ENCODE measurements at regions not wholly inside any gene's neighbourhood (a gene's known extent, or its start where the extent isn't known, plus 50 kb on each side); places are given as distances from the start of the nearest gene placed in this dataset.
A peak's percentile ranks its signal among the peaks of the same experiment; 100 is the strongest.

DNA sequence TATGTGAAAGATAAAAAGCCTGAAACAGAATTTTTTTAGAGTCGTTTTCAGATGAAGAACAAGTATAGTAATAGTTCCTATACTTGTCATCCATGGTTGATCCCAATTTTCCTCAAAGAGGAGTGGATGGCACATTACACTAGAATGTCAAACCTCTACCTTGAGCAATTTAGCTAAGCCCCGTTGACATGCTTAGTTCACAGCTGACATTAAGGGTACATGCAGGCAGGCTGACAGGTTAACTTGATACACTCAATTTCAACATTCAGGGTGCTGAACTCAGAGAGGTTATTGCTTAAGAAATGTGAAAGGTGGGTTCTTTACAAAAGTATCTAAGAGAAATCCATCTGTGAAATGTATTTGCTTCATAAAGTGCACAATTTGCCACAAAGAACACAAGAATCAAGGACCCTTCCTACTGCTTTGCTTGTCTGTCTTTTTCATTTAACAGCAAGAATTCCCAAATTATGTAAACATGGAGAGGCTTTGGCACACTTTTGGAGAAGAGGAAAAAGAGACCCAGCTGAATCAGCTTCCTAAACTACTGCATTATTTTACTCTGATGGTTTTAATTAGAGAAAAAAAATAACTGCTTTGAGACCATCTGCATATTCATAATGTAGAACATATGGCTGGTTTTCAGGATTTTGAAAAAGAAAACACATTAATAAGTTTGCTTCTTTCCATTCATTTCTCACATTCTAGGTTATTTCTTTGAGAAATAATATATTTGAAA lies 122.5 kb upstream of the DDIT4L start:
- Mint-ChIP-seq H3K27ac (ENCODE audit: unreplicated experiment) (no peak overlapping the region), H3K36me3 (ENCODE audit: low read depth, unreplicated experiment) (no peaks in the 10 kb centered on the region), H3K27me3 (ENCODE audit: low read depth, unreplicated experiment) (no peaks in the 10 kb centered on the region), H3K4me3 (ENCODE audit: unreplicated experiment) (no peak overlapping the region), H3K9me3 (ENCODE audit: unreplicated experiment) (no peaks in the 10 kb centered on the region), H3K4me1 (ENCODE audit: low read depth, unreplicated experiment) (no peaks in the 10 kb centered on the region)
- no peak overlapping the region for H3K4me3 ChIP-seq (ENCODE audit: insufficient read depth, low read depth, low read length)
- DNase-seq (ENCODE audit: low read depth) (no peak), FAIRE-seq (no peak)
- TF ChIP-seq, protein P1, sequence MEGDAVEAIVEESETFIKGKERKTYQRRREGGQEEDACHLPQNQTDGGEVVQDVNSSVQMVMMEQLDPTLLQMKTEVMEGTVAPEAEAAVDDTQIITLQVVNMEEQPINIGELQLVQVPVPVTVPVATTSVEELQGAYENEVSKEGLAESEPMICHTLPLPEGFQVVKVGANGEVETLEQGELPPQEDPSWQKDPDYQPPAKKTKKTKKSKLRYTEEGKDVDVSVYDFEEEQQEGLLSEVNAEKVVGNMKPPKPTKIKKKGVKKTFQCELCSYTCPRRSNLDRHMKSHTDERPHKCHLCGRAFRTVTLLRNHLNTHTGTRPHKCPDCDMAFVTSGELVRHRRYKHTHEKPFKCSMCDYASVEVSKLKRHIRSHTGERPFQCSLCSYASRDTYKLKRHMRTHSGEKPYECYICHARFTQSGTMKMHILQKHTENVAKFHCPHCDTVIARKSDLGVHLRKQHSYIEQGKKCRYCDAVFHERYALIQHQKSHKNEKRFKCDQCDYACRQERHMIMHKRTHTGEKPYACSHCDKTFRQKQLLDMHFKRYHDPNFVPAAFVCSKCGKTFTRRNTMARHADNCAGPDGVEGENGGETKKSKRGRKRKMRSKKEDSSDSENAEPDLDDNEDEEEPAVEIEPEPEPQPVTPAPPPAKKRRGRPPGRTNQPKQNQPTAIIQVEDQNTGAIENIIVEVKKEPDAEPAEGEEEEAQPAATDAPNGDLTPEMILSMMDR (IDR thresholded peaks at IDR 0.05; ENCODE audit: insufficient read depth, low read depth, low read length) = no peak
- TF ChIP-seq EZH2 (IDR thresholded peaks at IDR 0.05; ENCODE audit: insufficient read depth, low read length) = no peak
- H3K4me2 ChIP-seq (ENCODE audit: low read length) = no peak overlapping the region
- H2AFZ ChIP-seq (ENCODE audit: low read depth, low read length) = no peak overlapping the region
- no peaks in the 10 kb centered on the region for H4K20me1 ChIP-seq (ENCODE audit: insufficient read depth, low read length)
- H3K36me3 ChIP-seq (ENCODE audit: insufficient read depth, low read length) = no peaks in the 10 kb centered on the region
- H3K79me2 ChIP-seq (ENCODE audit: insufficient read depth, low read length) = no peaks in the 10 kb centered on the region
- H3K27ac ChIP-seq (ENCODE audit: low read depth, low read length) = no peak overlapping the region
- no peak overlapping the region for H3K9ac ChIP-seq (ENCODE audit: low read length)
- no peaks in the 10 kb centered on the region for H3K27me3 ChIP-seq (ENCODE audit: insufficient read depth, low read length)
- H3K9me3 ChIP-seq (ENCODE audit: insufficient read depth, low read depth, low read length) = no peaks in the 10 kb centered on the region
- H3K4me1 ChIP-seq (ENCODE audit: insufficient read depth, low read length) = no peaks in the 10 kb centered on the region

DNA sequence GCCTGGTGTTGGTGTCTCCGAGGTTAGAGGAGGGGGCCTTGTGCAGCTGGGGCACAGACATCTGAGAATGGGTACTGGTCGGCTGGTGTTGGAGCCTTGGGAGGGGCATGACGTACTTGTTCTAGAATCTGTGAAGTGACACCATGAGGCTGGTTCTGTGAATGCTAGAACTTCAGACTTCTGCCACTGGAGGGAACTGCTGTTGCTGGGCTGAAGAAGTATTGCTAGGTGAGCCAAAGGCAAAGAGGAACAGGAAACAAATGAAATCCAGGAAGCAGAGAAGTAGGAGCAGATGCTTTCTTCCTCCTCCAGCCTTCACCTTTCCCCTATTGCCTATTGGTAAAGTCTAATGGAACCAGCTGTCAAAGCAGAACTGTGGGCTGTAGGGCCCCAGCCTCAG lies 120.9 kb upstream of the DDIT4L start:
- Mint-ChIP-seq H3K4me3 (ENCODE audit: unreplicated experiment) (no peak overlapping the region), H3K9me3 (ENCODE audit: unreplicated experiment) (no peaks in the 10 kb centered on the region), H3K4me1 (ENCODE audit: low read depth, unreplicated experiment) (no peaks in the 10 kb centered on the region), H3K27ac (ENCODE audit: unreplicated experiment) (no peak overlapping the region), H3K36me3 (ENCODE audit: low read depth, unreplicated experiment) (no peaks in the 10 kb centered on the region), H3K27me3 (ENCODE audit: low read depth, unreplicated experiment) (no peaks in the 10 kb centered on the region)
- no peak for TF ChIP-seq EZH2 (IDR thresholded peaks at IDR 0.05; ENCODE audit: insufficient read depth, low read length)
- TF ChIP-seq, protein P1 (IDR thresholded peaks at IDR 0.05; ENCODE audit: insufficient read depth, low read depth, low read length) = peak; percentile 4
- Histone ChIP-seq H3K4me1 (ENCODE audit: insufficient read depth, low read length) (no peaks in the 10 kb centered on the region), H3K36me3 (ENCODE audit: insufficient read depth, low read length) (no peaks in the 10 kb centered on the region), H3K27ac (ENCODE audit: low read depth, low read length) (no peak overlapping the region), H4K20me1 (ENCODE audit: insufficient read depth, low read length) (no peaks in the 10 kb centered on the region), H3K9ac (ENCODE audit: low read length) (no peak overlapping the region), H3K4me2 (ENCODE audit: low read length) (no peak overlapping the region), H3K4me3 (ENCODE audit: insufficient read depth, low read depth, low read length) (no peak overlapping the region), H2AFZ (ENCODE audit: low read depth, low read length) (no peak overlapping the region), H3K27me3 (ENCODE audit: insufficient read depth, low read length) (no peaks in the 10 kb centered on the region), H3K79me2 (ENCODE audit: insufficient read depth, low read length) (no peaks in the 10 kb centered on the region), H3K9me3 (ENCODE audit: insufficient read depth, low read depth, low read length) (no peaks in the 10 kb centered on the region)
- FAIRE-seq (no peak), DNase-seq (ENCODE audit: low read depth) (no peak)

DNA sequence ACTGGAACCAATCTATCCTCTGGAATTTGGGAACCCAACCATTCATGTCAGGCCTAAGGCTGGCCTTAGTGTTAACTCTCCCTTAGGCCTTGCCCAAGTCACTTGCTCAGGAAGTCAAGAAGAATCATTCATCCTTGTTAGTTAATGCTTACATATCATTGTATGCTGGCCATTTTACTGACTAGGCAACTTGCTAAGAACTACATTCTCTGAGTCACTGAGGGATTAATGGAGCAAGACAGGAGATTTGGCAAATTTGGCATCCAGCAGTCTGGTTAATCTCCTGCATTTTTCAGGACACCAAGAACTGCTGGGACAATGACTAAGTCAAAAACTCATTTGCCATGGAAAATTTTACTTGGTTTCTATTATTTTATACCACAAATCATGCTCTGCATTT lies 115.8 kb upstream of the DDIT4L start:
- H3K27ac Mint-ChIP-seq (ENCODE audit: unreplicated experiment) = no peak overlapping the region
- peak; percentile 53 for DNase-seq (ENCODE audit: low read depth)
- Histone ChIP-seq H3K9me3 (ENCODE audit: insufficient read depth, low read depth, low read length) (no peaks in the 10 kb centered on the region), H3K27ac (ENCODE audit: low read depth, low read length) (no peak overlapping the region), H4K20me1 (ENCODE audit: insufficient read depth, low read length) (no peaks in the 10 kb centered on the region), H3K27me3 (ENCODE audit: insufficient read depth, low read length) (no peaks in the 10 kb centered on the region), H2AFZ (ENCODE audit: low read depth, low read length) (no peak overlapping the region), H3K4me2 (ENCODE audit: low read length) (no peak overlapping the region), H3K4me3 (ENCODE audit: insufficient read depth, low read depth, low read length) (no peak overlapping the region), H3K4me1 (ENCODE audit: insufficient read depth, low read length) (no peaks in the 10 kb centered on the region), H3K9ac (ENCODE audit: low read length) (no peak overlapping the region), H3K79me2 (ENCODE audit: insufficient read depth, low read length) (no peaks in the 10 kb centered on the region), H3K36me3 (ENCODE audit: insufficient read depth, low read length) (no peaks in the 10 kb centered on the region)
- no peak for TF ChIP-seq EZH2 (IDR thresholded peaks at IDR 0.05; ENCODE audit: insufficient read depth, low read length)
- TF ChIP-seq, protein P1 (IDR thresholded peaks at IDR 0.05; ENCODE audit: insufficient read depth, low read depth, low read length) = no peak
- no peak overlapping the region for H3K4me3 Mint-ChIP-seq (ENCODE audit: unreplicated experiment)
- H3K9me3 Mint-ChIP-seq (ENCODE audit: unreplicated experiment) = no peaks in the 10 kb centered on the region
- no peaks in the 10 kb centered on the region for H3K27me3 Mint-ChIP-seq (ENCODE audit: low read depth, unreplicated experiment)
- H3K4me1 Mint-ChIP-seq (ENCODE audit: low read depth, unreplicated experiment) = no peaks in the 10 kb centered on the region
- no peak for FAIRE-seq
- H3K36me3 Mint-ChIP-seq (ENCODE audit: low read depth, unreplicated experiment) = no peaks in the 10 kb centered on the region
